IPS-18c (cell line): ENCODE measurements at regions not wholly inside any gene's neighbourhood (a gene's known extent, or its start where the extent isn't known, plus 50 kb on each side); places are given as distances from the start of the nearest gene placed in this dataset.

Experiments used
- H3K4me3 ChIP-seq: 2 replicates; pipeline ENCODE4 v1.7.0; 2013; ENCODE audit warnings: low read depth, mild to moderate bottlenecking, low read length, moderate library complexity; ENCODE audit not compliant: insufficient read depth
- H3K9me3 ChIP-seq: one replicate; pipeline ENCODE4 v1.6.1; 2013; ENCODE audit warnings: mild to moderate bottlenecking, low read length, moderate library complexity; ENCODE audit not compliant: control insufficient read depth, insufficient read depth

DNA sequence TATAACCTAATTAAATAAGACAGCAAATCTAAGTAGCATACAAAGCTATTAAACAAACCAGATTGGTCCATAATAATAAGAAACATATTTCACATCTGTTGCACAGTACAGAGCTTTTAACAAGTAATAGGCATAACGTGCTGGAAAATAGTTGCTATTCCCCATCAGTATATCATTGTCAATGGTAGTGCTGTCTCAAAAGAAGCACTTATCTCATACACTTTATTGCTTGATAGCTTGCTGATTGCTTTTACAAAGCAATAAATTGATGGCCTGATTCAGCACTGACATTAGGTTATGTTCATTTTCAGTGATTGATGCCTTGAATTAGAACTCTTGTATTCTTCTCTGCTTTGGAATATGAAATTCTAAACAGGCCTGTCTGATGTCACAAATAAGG, 641.7 kb downstream of the CBLN2 start:
- H3K9me3 ChIP-seq = no peaks in the 10 kb centered on the region
- no peak overlapping the region for H3K4me3 ChIP-seq

DNA sequence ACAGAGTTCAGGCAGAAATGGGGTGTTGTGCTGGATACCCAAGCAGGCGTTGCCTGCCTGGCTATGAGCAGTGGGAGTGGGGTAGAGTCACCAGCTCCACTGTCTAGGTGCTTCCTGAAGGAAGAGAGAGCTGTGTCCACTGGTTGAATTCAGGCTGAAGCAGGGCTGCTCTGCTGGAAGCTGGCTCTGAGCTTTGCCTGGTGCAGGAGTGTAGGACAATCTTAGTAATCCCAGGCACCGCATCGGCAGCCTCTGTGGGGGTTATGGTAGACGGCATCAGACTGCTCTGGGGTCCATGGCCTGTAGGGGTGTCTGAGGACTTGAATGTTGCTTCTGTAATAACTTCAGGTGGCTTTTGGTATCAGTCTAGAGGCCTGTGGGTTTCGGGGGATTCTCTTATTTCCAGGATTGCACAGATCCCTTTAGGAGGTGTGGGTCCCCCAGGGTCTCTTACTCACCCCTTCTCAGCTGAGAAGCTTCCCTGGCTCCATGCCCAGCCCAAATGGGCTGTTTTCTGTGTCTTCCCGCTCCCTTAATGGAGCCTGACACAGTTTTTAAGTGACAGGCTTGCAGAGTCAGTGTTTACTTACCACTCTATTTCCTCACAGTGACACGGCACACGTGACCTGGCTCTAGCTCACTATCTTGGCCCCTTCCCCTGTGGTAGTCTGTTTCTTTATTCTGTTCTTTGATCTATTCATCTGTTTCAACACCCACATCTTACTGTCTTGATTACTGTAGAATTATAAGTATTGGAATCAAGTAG, 644.3 kb downstream of the CBLN2 start:
- Histone ChIP-seq H3K9me3 (no peaks in the 10 kb centered on the region), H3K4me3 (no peak overlapping the region)

DNA sequence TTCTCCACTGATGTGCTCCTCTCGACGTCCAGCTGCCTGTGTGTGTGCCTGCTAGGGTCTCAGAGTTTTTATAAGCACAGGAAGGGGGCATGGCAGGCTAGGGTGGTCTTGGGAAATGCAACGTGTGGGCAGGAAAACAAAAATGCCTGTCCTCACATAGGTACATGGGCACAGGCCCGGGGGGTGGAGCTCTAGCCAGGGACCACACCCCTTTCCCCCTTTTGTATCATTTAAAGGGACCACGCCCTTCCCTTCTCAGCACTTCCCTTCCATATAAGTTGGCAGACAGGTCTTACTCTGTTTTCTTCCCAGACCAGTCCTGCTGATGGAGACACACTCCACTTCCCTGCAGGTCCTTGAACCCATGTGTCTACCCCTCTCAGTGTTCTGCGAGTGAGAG, 645.0 kb downstream of the CBLN2 start:
- H3K4me3 ChIP-seq = no peak overlapping the region
- no peaks in the 10 kb centered on the region for H3K9me3 ChIP-seq

DNA sequence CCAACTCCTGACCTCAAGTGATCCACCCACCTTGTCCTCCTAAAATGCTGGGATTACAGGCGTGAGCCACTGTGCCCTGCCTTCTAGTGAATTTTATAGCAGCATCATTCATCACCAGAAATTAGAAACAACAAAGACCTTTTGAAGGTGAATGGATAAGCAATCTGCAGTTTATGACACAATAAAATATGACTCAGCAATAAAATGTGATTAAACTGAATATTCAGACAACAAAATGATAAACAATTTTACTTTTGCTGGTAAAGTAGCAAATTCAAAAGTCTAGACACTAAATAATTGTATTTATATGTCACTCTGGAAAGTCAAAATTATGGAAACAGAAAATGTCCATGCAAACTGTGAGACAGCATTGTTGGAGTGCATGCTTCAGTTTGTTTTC, 656.6 kb downstream of the CBLN2 start:
- peaks cover 2% of the 10 kb centered on the region for H3K9me3 ChIP-seq
- no peak overlapping the region for H3K4me3 ChIP-seq

- no peaks in the 10 kb centered on the region for H3K9me3 ChIP-seq
- H3K4me3 ChIP-seq = no peak overlapping the region
These were observed 665.9 kb downstream of the CBLN2 start for GRCh38 chr18:71878226-71878625.

DNA sequence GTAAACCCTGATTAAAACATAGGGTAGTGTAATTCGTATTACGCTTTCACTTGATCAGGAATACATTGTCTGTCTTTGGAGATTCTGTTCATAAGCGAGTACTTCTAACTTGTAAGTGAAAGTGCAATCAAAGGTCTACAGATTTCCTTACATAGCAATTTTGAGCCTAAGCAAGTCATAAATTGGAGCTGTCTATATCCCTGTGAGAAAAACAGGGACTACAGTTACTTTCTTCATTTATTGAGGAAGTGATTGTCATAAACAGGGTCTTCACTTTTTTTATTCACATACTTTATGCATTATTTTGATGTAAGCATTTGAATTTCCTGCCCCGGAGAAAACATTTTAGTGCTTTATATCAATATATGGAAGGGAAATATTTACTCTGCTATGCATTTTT, 670.4 kb downstream of the CBLN2 start:
- H3K9me3 ChIP-seq = no peaks in the 10 kb centered on the region
- H3K4me3 ChIP-seq = no peak overlapping the region

- no peaks in the 10 kb centered on the region for H3K9me3 ChIP-seq
- H3K4me3 ChIP-seq = no peak overlapping the region
These were observed 678.3 kb downstream of the CBLN2 start for GRCh38 chr18:71865888-71866287.

DNA sequence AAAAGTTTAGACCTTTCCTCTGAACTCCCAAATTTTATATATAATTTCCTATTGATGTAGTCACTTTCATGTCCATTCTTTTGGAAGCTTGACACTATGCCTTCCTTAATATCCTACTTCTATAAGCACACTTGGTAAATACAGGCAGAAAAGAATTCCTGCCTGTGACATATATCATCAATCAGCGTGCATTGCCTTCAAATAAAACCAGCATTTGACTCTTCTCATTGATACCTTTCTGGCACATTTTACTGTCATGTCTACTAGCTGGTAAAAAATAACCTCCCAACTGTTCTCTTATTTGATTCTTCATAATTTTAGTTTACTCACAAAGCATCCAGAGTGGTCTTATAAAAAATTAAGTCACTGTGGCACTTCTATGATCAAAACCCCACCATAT, 693.5 kb downstream of the CBLN2 start:
- Histone ChIP-seq H3K9me3 (no peaks in the 10 kb centered on the region), H3K4me3 (no peak overlapping the region)

- Histone ChIP-seq H3K9me3 (no peaks in the 10 kb centered on the region), H3K4me3 (no peak overlapping the region)
These were observed 694.7 kb downstream of the CBLN2 start for GRCh38 chr18:71849407-71849806.

- H3K9me3 ChIP-seq = no peaks in the 10 kb centered on the region
- no peak overlapping the region for H3K4me3 ChIP-seq
These were observed 697.4 kb downstream of the CBLN2 start for GRCh38 chr18:71846716-71847115.

DNA sequence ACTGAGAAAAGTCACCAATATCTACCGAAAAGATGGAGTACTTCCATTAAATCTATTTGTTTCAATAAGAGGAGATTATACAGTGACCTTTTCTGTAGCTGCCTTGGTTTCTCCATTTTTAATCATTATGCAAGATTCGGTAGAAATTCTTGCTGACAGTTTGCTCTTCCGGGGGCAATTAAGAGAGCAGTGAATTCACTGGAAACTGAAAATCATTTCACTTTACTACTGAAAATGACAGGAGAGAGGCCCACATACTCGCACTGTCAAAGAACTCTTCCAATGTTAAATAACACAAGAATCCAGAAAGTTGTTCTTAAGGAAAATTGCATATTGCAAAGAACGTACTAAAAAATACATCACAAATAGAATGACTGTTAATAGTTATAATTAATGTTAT, 699.3 kb downstream of the CBLN2 start:
- Histone ChIP-seq H3K4me3 (no peak overlapping the region), H3K9me3 (no peaks in the 10 kb centered on the region)

- Histone ChIP-seq H3K9me3 (no peaks in the 10 kb centered on the region), H3K4me3 (no peak overlapping the region)
These were observed 701.5 kb downstream of the CBLN2 start for GRCh38 chr18:71842666-71843065.

DNA sequence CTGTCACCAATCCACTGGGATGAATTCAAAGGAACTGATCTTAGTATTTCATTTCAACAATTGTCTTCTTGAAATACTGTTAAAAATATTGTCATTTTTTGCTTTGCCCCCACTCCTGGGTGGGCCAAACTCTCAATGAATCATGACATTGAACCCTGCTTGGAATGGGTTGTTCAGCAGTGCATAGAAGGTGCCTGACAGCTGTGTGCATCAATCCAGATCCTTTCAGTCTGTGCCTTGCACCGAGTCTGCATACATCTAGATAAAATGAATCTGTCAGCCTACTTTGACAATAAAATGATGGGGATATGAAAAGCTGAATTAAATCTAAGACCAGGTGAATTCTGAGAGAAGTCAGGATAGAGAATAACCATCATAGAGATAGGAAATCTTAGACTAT, 706.6 kb downstream of the CBLN2 start:
- Histone ChIP-seq H3K4me3 (no peak overlapping the region), H3K9me3 (no peaks in the 10 kb centered on the region)

GRCh38 chr18:71832946-71833617, 711.1 kb downstream of the CBLN2 start:
- H3K4me3 ChIP-seq = no peak overlapping the region
- H3K9me3 ChIP-seq = no peaks in the 10 kb centered on the region

DNA sequence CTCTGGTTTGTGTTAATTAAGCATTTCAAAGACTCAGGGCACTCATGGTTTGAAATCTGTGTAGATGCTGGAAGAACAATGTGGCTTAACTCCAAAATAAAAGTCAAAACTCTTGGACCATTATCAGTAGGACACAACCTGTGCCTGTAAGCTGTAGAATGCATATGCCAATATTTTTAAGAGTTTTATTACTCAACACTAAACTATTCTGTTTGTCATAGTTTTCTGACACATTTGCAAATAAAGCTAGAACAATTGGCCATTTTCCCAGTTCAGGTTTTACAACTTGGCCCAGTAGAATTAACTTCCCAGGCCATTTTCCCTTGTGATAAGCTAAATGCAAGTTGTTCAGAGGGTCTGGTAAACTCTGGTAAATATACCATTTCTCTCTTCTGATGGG, 713.1 kb downstream of the CBLN2 start:
- no peak overlapping the region for H3K4me3 ChIP-seq
- no peaks in the 10 kb centered on the region for H3K9me3 ChIP-seq

DNA sequence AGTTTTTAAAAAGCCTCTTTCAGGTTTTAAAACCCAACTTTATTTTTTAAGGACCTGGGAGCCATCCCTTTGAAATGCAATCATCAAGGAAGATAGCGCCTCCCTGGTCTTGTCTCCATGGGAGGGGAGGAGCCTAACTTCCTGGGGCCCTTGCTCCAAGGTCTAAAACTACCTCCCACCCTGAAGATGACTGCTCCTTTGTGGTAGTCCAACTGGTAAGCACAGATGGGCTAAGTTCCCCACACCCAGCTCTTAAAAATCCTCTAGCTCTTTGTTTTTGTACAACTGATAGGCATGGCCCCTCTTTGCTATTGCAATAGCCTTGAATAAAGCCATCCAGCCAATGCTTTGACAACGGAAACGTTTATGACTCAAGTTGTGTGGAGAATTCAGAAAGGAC, 716.8 kb downstream of the CBLN2 start:
- H3K9me3 ChIP-seq = peaks cover 2% of the 10 kb centered on the region
- no peak overlapping the region for H3K4me3 ChIP-seq

- Histone ChIP-seq H3K9me3 (no peaks in the 10 kb centered on the region), H3K4me3 (no peak overlapping the region)
These were observed 728.8 kb downstream of the CBLN2 start for GRCh38 chr18:71815305-71815704.

GRCh38 chr18:71809711-71810110, 734.4 kb downstream of the CBLN2 start:
- no peaks in the 10 kb centered on the region for H3K9me3 ChIP-seq

GRCh38 chr18:71808616-71809015, 735.5 kb downstream of the CBLN2 start:
- H3K4me3 ChIP-seq = no peak overlapping the region
- no peaks in the 10 kb centered on the region for H3K9me3 ChIP-seq

More at GRCh38 chr18:71809711-71810110, 734.4 kb downstream of the CBLN2 start:
- H3K4me3 ChIP-seq = no peak overlapping the region
